ENCODE measurements at regions not wholly inside any gene's neighbourhood (a gene's known extent, or its start where the extent isn't known, plus 50 kb on each side); places are given as distances from the start of the nearest gene placed in this dataset.
"Not testable (repeated sequence)": the region's sequence is repeated elsewhere in the genome, so short reads cannot be mapped to it uniquely, and the experiment has no call there.

DNA sequence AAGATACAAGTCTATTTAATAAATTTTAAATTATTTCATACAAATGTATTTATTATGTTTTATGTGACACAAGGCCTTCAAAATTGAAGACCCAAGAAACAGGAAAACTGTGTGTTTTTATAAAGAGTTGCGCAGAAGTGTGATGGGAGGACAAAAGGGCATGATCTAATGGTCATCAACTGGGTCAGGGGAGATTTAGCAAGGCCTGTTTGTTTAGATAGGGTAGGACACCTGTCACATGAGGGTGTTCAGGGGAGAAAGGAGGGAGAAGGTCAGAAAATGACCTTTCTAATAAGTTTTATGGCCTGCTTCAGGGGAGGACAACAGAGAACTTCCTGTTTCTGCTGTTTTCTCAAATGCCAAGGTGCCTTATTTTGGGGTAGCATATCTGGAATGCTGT lies 528.8 kb downstream of the STK39 start:
- TF ChIP-seq, protein P1, sequence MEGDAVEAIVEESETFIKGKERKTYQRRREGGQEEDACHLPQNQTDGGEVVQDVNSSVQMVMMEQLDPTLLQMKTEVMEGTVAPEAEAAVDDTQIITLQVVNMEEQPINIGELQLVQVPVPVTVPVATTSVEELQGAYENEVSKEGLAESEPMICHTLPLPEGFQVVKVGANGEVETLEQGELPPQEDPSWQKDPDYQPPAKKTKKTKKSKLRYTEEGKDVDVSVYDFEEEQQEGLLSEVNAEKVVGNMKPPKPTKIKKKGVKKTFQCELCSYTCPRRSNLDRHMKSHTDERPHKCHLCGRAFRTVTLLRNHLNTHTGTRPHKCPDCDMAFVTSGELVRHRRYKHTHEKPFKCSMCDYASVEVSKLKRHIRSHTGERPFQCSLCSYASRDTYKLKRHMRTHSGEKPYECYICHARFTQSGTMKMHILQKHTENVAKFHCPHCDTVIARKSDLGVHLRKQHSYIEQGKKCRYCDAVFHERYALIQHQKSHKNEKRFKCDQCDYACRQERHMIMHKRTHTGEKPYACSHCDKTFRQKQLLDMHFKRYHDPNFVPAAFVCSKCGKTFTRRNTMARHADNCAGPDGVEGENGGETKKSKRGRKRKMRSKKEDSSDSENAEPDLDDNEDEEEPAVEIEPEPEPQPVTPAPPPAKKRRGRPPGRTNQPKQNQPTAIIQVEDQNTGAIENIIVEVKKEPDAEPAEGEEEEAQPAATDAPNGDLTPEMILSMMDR (IDR thresholded peaks at IDR 0.05; ENCODE audit: unreplicated experiment in 3 of 3) = no peak
- H3K27me3 Mint-ChIP-seq (ENCODE audit: low read depth) = no peaks in the 10 kb centered on the region
- H3K27ac Mint-ChIP-seq = no peak overlapping the region
- H3K4me1 Mint-ChIP-seq = peaks cover 6% of the 10 kb centered on the region
- no peak overlapping the region for H3K4me3 Mint-ChIP-seq
- peaks cover 3% of the 10 kb centered on the region for H3K9me3 Mint-ChIP-seq
- peaks cover 8% of the 10 kb centered on the region for H3K36me3 Mint-ChIP-seq (ENCODE audit: low read depth)

DNA sequence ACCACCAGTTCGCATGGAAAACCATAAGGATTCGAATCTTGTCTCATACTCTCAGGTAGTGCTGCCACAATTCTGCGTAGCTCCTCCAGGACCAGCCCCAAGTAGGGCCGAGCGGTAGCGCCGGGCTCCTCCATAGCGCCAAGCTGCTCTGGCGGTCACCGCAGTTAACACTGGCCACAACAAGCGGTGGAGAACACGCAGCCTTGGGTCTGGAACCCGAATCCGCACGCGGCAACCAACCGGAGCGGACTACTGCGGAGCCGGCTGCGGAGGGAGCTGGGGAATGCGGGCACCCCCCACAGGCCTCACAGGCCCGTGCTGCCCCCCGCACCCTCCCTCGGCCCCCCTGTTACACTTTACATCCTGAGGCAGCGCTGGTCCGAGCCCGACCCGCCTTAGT lies 531.5 kb downstream of the STK39 start:
- H3K4me3 Mint-ChIP-seq = no peak overlapping the region
- no peaks in the 10 kb centered on the region for H3K27me3 Mint-ChIP-seq (ENCODE audit: low read depth)
- peaks cover 11% of the 10 kb centered on the region for H3K36me3 Mint-ChIP-seq (ENCODE audit: low read depth)
- no peaks in the 10 kb centered on the region for H3K4me1 Mint-ChIP-seq
- peaks cover 3% of the 10 kb centered on the region for H3K9me3 Mint-ChIP-seq
- TF ChIP-seq, protein P1 (IDR thresholded peaks at IDR 0.05; ENCODE audit: unreplicated experiment in 3 of 3) = no peak
- H3K27ac Mint-ChIP-seq = no peak overlapping the region

DNA sequence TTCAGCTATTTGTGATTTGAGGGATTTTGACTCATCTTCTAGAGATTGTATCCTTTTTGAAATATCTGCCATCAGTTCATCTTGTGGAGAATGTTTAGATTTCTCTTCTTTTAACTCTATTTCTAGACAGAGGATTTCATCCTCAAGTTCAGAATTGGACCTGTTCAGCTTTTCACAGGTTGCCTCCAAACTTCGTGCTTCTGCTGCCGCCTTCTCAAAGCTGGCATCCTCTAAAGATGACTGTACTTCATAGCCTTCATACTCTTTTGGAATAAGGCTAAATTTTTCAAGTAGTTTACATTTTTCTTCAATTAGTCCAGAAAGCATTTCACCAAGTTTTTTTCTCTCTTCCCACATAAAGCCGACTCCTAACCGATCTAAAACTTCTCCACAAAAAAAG lies 531.9 kb downstream of the STK39 start:
- H3K27me3 Mint-ChIP-seq (ENCODE audit: low read depth); H3K9me3 Mint-ChIP-seq; H3K4me1 Mint-ChIP-seq; H3K27ac Mint-ChIP-seq; H3K4me3 Mint-ChIP-seq: not testable (repeated sequence)
- H3K36me3 Mint-ChIP-seq (ENCODE audit: low read depth) = peaks cover 13% of the 10 kb centered on the region

DNA sequence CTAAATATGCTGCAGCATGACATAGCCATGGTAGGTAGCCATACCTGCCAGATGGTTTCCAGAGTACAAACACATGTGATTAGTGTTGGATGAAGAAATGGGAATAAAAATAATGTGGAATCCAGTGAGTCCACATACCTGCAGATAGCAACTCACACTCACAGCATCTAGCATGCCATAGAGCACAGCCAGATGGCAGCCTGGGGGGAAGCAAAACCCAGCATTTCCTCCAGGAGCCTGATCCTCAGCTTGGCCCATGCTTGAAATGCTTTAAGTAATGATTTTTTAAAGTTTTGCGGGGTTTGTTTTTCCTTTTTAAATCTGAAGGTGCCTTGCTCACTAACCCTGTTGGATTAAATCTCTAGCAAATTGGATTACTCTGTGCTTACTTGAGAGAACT lies 535.1 kb downstream of the STK39 start:
- H3K4me1 Mint-ChIP-seq = peaks cover 5% of the 10 kb centered on the region
- no peak overlapping the region for H3K4me3 Mint-ChIP-seq
- no peak overlapping the region for H3K27ac Mint-ChIP-seq
- peaks cover 3% of the 10 kb centered on the region for H3K9me3 Mint-ChIP-seq
- no peaks in the 10 kb centered on the region for H3K27me3 Mint-ChIP-seq (ENCODE audit: low read depth)
- TF ChIP-seq, protein P1 (IDR thresholded peaks at IDR 0.05; ENCODE audit: unreplicated experiment in 3 of 3) = no peak
- peaks cover 13% of the 10 kb centered on the region for H3K36me3 Mint-ChIP-seq (ENCODE audit: low read depth)

DNA sequence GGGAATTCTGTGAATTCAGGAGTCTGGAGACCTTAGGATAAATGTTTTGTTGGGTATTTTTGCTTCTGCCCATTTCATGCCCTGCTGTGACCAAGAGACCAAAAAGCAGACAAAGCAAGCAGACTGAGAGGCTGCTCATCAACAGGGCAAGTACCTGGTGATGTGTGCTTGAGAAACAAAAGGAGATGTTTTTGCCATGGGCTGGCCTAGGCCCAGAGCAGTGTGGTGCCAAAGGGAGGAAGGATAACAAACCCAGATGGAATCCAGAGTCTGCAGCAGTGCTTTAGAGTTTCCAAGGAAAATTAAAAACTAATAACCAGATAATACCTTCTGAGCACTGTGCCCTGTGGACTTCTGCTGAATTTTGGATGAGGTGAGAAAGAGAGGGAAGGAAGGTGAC lies 538.4 kb downstream of the STK39 start:
- Mint-ChIP-seq H3K36me3 (ENCODE audit: low read depth) (peaks cover 5% of the 10 kb centered on the region), H3K27me3 (ENCODE audit: low read depth) (no peaks in the 10 kb centered on the region), H3K9me3 (no peaks in the 10 kb centered on the region)

DNA sequence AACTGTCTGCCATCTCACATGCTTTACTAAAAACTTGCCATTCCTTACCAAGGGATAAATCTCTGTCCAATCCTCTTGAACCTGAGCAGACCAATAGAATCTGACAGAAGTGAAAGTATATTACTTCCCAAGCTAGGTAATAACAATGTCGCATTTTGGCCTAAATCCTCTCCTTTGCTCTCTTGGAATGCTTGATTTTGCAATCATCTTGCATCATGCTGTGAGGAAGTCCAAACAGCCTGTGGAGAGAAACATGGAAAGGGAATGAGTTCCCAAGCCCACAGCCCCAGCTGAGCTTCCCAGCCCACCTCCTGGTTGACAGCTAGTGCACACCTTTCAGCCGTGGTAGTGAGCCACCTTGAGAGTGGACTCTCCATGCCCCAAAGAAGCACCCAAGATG lies 540.6 kb downstream of the STK39 start:
- Mint-ChIP-seq H3K4me1 (peaks cover 10% of the 10 kb centered on the region), H3K27me3 (ENCODE audit: low read depth) (no peaks in the 10 kb centered on the region), H3K36me3 (ENCODE audit: low read depth) (peaks cover 5% of the 10 kb centered on the region), H3K27ac (no peak overlapping the region), H3K4me3 (no peak overlapping the region), H3K9me3 (no peaks in the 10 kb centered on the region)
- TF ChIP-seq, protein P1 (IDR thresholded peaks at IDR 0.05; ENCODE audit: unreplicated experiment in 3 of 3) = no peak

More for the DNA sequence above, 538.4 kb downstream of the STK39 start:
- H3K4me1 Mint-ChIP-seq = peaks cover 5% of the 10 kb centered on the region
- no peak overlapping the region for H3K4me3 Mint-ChIP-seq
- TF ChIP-seq, protein P1 (IDR thresholded peaks at IDR 0.05; ENCODE audit: unreplicated experiment in 3 of 3) = no peak
- H3K27ac Mint-ChIP-seq = no peak overlapping the region
